ENCODE measurements at regions not wholly inside any gene's neighbourhood (a gene's known extent, or its start where the extent isn't known, plus 50 kb on each side); places are given as distances from the start of the nearest gene placed in this dataset.

DNA sequence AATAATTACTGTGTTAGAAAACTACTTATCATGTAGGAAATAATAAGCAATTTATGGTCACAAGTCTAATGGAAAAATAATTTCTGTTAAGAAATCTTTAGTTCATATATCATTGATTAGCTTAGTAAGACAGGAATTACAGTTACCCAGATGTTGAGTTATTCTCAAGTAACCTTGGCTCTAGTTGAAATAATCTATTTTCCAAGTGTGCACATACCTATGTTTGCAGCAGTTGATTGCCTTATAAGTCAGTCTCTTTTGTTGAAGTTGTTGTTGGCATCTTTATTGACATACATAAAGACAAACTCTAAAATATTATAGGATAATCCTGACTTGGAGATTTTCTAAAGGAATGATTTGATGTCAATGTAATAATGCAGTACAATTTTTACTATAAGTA is 511.4 kb upstream of the KLF12 start:
- DNase-seq (ENCODE audit: extremely low spot score, insufficient read length, low read depth), result no peak
- FAIRE-seq, result no peak

DNA sequence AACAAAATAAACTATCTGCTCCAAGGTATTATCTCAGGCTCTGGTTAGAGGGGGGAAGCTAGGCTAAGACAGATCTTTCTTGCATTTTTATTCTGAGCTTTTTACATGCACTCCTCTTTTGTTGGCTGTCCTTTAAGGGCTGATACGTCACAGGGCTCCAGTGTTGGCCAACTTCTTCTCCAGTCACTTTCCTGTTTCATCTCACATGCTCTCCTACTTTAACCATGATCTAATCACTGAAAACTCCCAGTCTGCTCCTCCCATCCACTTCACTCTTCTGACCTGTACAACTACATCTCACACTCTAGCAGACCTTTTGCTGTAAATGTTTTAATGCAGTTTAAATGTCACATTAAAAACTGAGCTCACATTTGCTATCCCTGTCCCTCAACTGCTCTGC is 510.0 kb upstream of the KLF12 start:
- DNase-seq (ENCODE audit: extremely low spot score, insufficient read length, low read depth) (no peak), FAIRE-seq (no peak)

DNA sequence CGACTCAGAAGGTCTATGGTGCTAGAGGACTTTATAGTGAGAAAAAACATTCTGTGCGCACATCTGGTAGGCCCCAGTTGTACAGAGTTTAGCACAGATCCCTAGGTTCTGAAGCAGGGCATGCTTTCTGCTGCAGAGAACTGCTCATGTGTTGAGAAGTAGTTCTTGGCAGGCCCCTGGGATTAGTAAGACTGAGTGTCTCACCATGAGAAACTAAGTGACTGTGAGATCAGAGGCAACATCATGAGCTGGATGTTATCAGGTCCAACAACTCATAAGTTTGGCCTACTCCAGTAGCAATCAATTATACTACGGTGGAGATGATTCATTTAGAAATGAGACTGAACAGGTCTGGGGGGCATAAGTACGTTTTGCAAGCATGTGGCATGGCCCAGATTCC is 507.4 kb upstream of the KLF12 start:
- DNase-seq (ENCODE audit: extremely low spot score, insufficient read length, low read depth), result no peak
- FAIRE-seq, result no peak

DNA sequence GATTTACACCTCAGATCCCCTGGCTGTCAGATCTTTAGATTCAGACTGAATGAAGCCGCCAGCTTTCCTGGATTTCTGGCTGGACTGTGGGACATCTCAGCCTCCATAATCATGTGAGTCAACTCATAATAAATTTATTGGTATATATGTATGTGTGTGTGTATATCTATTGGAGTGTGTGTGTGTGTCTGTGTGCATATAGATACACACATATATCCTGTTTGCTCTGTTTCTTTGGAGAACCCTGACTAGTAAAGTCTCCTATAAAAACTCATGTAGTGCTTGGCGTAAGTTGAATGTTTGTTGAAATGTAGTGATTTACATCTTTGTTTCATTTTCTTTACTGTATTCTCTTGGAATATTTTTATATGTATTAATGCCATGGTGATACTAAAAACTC is 499.5 kb upstream of the KLF12 start:
- no peak for FAIRE-seq
- DNase-seq (ENCODE audit: extremely low spot score, insufficient read length, low read depth), result no peak

DNA sequence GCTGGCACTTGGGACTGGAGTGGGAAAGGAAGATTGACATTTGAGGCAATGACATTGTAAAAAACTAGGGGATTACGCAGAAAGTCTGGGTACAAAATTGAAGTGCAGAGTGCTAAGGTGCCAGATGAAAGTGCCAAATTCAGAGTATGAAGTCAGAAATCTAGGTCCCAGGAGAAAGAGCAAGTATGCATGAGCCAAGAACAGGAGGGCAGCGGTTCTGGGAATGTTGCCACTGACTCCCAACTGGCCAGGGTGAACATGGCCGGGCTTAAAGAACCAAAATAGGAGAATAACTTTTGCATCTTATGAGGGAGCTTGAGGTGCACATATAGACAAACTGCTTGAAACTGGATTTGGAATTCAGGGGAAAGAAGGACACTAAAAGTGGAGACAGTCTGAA is 495.8 kb upstream of the KLF12 start:
- DNase-seq (ENCODE audit: extremely low spot score, insufficient read length, low read depth) (no peak), FAIRE-seq (no peak)

DNA sequence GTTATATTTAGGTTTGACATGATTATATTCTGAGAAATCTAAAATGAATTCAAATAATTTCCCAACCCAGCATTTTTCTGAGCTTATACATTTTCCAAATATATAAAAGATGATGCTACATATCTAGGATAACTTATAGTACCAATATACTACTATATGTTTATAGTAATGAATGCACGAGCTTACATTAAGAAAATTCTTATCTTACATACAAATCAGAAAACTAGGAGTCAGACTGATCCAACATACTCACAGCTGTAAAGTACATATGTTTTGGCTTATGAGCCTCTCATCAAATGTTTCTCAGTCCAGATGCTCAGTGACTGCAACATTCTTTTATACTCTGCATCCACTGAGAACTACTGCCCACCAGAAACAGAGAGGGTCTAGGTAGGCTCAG is 491.3 kb upstream of the KLF12 start:
- DNase-seq (ENCODE audit: extremely low spot score, insufficient read length, low read depth) (no peak), FAIRE-seq (no peak)

DNA sequence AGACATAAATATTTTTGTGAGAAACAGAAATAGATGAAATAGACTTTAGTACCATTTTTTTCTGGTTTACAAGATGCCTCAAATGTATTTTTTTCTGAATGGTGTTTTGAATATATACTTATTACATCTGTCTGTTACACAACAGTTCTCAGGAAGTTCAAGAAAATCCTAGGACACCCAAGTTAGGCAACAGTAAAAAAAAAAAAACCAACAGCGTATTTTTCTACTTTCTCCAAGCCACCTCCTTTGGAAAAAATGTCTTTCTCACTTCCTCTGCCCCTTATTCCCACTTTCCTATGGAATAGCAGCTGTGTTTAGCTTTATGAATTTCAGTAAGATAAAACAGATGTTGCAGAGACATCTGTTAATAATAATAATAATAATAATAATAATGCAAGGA is 489.6 kb upstream of the KLF12 start:
- DNase-seq (ENCODE audit: extremely low spot score, insufficient read length, low read depth) (no peak), FAIRE-seq (no peak)

DNA sequence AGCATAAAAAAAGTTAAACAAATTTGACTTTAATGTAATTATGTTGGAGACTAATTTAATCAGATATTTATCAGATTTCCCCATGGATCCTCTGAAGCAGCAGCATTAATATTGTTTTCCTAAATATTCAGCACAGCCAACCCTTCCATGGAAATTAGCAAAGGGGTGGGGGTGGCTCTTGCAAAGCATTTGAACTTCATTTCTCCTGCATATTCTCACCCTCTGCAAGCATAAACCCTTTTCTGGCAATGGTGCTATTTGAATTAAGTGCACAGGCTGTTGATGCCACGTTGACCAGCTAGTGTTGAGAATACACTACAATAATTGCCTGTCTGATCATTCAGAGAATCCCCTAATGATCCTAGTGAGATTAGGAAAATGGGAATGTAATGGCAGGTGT is 488.1 kb upstream of the KLF12 start:
- DNase-seq (ENCODE audit: extremely low spot score, insufficient read length, low read depth) (no peak), FAIRE-seq (no peak)

DNA sequence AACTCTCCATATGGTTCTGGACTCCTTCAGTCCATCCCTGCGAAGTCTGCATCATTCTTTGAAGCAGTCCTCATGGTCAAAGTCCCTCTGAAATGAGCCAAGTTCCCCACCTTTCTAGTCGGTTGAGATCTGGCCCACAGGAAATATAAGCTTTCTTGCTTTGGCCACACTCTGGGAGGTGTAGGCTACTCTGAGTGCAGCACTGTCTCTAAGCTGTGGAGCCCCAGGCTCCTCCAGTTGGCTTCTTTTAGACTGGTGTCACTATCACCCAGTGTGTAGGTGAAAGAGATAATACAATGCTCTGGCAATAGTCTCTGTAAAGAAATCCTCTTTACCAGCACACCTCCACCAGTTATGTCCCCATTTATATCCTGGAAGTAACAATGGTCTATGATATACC is 486.5 kb upstream of the KLF12 start:
- FAIRE-seq, result no peak
- DNase-seq (ENCODE audit: extremely low spot score, insufficient read length, low read depth), result no peak

DNA sequence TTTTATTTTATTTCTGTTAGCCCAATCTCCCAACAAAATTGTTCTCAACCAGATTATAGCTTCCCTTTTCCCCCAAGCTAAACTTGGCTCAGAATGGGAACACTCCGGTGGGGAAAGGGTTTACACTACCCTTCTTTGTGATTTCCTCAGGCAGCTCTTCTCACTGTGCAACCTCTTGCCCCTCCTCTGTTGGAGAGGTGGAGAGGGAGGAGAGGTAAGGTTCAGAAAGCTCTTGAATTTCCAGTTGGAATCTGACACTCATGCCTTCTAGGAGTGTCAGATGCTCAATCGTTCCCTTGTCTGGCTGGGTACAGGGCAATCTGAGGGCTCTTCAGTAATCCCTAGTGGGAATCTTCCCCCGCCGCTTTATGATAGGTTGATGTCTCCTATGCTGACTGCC is 486.1 kb upstream of the KLF12 start:
- no peak for DNase-seq (ENCODE audit: extremely low spot score, insufficient read length, low read depth)
- FAIRE-seq, result no peak

DNA sequence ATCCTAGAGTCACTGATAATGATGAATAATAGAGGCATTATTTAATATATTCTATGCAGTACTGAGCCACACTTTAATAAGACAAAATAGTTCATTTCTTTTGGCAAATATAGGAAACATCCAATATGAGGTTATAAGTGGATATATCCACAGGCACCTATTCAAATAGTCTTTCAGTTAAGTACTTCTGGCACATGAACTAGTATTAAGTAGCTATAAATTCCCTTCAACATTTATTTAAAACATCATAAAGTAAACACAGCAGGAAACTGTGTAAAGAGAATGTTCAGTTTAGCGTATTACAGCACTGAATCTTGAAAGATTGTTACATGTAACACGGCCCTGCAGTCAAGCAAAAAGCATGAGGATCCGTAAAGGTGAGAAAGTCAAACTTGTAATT is 463.3 kb upstream of the KLF12 start:
- FAIRE-seq, result no peak
- DNase-seq (ENCODE audit: extremely low spot score, insufficient read length, low read depth), result no peak

DNA sequence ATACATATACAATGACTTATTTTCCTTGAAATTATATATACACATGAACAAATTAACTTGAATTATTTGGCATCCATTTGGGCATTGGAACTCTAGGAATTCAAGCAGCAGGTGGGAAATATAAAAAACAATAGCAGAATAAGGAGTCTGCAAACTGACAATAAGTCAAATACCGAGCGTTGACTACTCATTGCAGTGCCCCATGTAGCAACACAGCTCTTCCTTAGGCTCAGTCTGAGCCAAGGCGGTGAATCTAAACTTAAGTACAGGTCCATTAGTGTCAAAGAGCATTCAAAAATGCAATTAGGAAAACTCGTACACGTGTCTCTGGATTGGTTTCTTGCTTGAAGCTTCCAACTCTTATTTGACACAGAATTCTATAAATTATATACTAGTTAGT is 462.5 kb upstream of the KLF12 start:
- no peak for FAIRE-seq

DNA sequence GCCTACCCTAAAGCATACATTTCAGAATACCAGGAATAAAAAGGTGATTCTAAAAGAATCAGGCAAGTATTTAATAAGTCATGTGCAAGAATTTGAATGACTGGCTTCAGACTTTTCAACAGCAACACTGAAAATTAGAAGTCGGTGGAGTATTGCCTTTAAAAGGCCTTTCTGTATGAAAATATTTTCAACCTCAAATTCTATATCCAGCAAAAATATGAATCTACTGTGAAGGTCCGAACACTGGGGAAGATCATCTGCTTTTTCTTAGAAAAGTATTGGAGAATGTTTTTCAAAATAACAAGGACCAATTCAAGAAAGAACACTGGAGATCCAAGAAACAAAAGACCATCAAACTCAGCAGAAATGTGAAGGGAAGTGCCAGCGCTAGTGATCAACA is 459.5 kb upstream of the KLF12 start:
- DNase-seq (ENCODE audit: extremely low spot score, insufficient read length, low read depth) (no peak), FAIRE-seq (no peak)

More for the DNA sequence above, 462.5 kb upstream of the KLF12 start:
- no peak for DNase-seq (ENCODE audit: extremely low spot score, insufficient read length, low read depth)

DNA sequence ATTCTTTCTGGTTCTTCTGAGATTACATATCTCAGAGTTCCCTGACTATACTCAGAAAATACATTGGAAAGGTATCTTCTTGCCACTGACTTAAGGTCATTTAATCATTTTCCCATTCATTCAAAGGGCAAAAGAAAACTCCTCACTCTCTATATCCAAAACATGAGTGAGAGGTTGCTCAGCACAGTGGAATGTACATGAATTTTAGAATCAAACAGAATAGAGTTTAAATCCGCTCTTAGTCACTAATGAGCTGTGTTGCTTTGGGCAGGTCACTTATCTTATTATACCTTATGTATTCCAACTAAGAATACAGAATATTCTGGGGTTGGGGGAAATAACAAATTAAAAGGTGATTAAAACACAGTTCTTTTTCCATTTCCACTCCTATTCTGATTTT is 452.6 kb upstream of the KLF12 start:
- no peak for FAIRE-seq

DNA sequence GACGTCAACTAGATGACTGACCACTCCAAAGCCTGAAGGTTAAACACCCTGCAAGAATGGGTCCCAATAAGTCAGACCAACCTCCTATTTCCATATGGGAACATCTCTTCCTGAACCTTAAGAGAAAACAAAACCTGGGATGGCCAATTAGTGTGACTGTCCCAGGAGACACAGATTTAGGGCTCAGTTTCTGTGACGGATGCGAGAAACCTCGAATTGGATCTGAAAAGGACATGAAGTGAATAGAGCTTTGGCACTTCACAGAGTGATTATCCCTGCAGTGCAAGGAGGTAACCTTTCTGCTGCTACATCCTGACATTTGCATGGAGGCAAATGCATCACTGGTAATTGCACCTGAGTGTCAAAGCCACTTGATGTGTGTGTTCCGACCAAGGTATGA is 442.2 kb upstream of the KLF12 start:
- no peak for FAIRE-seq
- no peak for DNase-seq (ENCODE audit: extremely low spot score, insufficient read length, low read depth)

More for the DNA sequence above, 452.6 kb upstream of the KLF12 start:
- no peak for DNase-seq (ENCODE audit: extremely low spot score, insufficient read length, low read depth)

DNA sequence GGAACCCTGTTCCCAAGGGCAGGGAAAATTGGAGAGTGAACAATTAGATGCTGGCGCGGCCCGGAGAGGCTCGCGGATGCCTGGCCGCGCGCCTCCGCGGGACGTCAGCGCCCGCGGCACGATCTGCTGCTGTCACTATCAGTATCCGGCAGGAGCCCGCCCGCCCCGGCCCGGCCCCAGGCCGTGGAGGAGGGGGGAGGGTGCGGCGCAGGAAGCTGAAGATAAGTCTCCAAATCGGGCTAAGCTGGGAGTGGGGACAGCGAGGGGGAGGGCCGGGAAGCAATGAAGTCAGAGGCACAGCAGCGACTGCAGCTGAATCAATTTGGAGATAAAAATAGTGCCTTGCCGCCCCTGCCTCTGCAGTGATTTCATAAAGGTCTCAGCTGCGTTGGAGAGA is 441.5 kb upstream of the KLF12 start:
- FAIRE-seq (no peak), DNase-seq (ENCODE audit: extremely low spot score, insufficient read length, low read depth) (no peak)

DNA sequence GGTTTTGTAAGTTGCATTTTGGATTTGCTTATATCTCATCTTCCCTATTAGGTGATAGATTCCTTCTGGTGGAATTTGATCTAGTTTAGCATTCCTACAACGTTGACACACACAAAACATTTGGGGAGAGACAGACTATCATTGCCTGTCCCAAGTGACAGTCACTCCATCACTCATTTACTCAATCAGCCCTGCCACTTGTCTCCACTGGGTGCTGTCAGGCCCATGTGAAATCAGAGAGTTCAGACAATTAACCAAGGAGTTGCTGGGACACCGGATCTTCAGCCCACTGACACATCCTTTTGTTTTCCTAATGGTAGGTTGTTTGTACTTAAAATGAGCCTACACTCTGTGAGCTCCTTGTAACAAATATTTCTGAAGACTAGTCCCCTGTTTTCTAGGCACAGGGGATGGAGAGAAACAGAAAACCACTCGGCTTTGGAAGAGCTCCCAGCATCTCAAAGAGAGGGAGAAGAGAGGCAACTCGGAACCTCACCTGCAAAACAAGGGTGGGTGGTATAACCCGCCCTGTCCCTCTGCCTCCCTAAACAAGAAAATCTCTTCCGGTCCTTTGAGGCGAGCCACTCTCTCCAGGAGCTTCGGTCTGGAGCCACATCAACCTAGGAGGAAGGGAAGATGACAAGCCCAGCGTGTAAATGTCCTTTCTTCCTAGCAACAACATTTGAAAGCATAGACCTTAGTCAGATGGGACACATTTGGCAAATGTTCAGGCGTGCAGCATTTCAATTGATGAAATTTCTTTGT is 440.9 kb upstream of the KLF12 start:
- DNase-seq (ENCODE audit: extremely low spot score, insufficient read length, low read depth) (no peak), FAIRE-seq (no peak)

DNA sequence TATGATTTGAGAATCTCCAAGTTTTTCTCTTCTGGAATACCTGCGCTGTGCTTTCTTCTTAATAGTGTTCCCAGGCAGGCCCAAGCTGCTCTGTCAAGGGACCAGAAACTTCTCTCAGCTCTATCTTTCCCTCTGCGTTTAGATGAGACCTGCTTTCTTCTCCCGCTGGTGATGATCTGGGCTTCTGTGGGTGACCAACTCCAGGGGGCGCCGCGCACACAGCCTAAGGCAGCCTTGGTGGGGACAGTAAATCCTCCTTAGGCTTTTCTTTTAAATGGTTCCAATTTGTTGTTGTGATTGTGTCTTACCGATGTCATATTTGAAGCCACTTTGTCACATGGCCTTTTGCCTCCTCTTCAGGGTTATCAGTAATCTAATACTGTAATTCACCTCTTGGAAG is 439.4 kb upstream of the KLF12 start:
- no peak for FAIRE-seq
- no peak for DNase-seq (ENCODE audit: extremely low spot score, insufficient read length, low read depth)

DNA sequence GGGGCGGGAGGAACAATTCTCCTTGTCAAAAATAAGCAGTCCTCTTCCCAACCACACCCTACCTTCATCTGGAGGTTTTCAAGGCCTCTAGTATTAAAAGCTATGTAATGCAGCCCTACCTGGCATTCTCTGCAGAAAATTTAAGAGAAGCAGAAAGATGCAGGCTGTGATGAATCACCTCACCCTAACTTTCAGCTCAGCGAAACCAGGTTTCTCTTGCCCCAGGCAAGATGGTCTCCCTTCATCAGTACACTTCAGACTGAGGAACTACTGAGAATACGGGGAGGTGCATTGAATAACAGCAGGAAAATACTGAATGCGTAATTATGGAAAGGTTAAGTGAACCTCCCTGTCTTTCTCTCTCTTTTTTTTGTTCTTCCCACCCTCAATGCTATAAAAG is 437.6 kb upstream of the KLF12 start:
- FAIRE-seq, result no peak
- DNase-seq (ENCODE audit: extremely low spot score, insufficient read length, low read depth), result no peak

DNA sequence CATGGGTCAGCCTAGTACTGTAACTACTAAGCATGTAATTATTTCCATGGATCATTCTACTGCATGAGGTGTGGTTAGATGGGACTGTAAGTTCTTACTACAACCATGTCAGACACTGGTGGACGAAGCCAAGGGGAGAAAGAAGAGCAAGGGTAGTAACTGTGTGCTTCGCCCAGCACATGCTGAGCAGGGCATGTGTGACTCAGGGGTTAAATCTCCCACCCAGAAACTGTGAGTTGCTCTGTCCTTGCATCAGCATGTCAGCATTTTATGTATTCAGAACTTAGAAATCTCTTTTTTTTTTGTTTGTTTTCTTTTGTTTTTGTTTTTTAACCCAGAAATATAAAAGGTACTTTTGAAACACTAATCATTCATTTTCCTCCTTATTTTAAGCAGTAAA is 436.6 kb upstream of the KLF12 start:
- no peak for FAIRE-seq
- no peak for DNase-seq (ENCODE audit: extremely low spot score, insufficient read length, low read depth)

DNA sequence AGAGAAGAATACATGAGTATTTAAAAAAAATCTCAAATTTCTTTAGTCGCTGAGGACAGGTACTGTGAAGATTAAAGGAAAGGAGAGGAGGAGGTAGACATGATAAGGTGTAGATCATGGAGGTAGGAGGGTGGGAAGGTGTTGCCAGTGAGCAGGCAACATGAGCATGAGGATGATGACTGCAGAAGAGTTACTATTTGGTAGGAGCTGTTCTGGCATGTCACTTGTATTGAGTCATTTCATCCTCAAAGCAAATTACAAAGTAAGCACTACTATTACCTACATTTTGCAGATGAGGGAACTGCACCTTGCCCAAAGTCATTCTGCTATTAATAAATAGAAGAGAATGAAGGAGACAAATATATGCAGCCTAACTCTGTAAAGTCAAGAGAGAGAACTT is 435.8 kb upstream of the KLF12 start:
- DNase-seq (ENCODE audit: extremely low spot score, insufficient read length, low read depth) (no peak), FAIRE-seq (no peak)

DNA sequence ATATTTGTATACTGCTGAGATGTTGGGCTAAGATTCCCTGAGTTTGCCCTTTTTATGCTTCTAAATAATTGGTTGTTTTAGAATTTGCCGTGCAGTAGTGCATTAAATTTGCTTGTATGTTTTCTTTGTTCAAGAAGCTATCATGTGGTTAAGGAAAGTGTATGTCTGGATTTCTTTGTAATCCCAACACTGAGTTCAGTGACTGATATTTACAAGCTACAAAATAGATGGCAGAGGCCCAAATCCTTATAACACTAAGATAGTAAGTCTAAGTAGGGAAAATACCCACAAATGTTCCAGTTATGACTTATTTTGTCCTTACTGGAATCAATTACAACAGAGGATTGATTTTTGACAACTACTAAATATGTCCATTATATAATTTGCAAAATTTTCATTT is 435.0 kb upstream of the KLF12 start:
- no peak for FAIRE-seq
- no peak for DNase-seq (ENCODE audit: extremely low spot score, insufficient read length, low read depth)

DNA sequence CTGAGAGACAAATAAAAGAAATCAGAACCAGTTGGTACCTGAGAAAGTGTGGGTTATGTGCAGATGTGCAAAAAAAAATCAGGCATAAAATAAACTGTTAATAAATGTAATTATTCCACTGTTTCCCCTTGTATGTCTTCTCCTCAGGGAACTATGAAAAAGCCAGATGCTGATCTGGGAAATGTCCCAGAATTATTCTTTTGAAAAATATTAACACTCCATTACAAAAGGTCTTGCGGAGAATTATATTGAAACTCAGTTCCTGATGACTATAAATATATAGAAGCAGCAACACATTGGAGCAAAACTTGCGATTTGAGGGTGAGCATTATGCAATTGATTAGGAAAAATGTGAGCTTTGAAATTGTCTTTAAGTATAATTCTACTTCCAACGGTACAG is 433.3 kb upstream of the KLF12 start:
- no peak for DNase-seq (ENCODE audit: extremely low spot score, insufficient read length, low read depth)
- FAIRE-seq, result no peak
